Epidermal melanocyte (primary cell): ENCODE measurements at regions not wholly inside any gene's neighbourhood (a gene's known extent, or its start where the extent isn't known, plus 50 kb on each side); places are given as distances from the start of the nearest gene placed in this dataset.

Experiments
- DNase-seq: peaks from one replicate; pipeline ENCODE4 v3.0.0; 2011; ENCODE audit warnings: low spot score; ENCODE audit not compliant: insufficient read length

DNA sequence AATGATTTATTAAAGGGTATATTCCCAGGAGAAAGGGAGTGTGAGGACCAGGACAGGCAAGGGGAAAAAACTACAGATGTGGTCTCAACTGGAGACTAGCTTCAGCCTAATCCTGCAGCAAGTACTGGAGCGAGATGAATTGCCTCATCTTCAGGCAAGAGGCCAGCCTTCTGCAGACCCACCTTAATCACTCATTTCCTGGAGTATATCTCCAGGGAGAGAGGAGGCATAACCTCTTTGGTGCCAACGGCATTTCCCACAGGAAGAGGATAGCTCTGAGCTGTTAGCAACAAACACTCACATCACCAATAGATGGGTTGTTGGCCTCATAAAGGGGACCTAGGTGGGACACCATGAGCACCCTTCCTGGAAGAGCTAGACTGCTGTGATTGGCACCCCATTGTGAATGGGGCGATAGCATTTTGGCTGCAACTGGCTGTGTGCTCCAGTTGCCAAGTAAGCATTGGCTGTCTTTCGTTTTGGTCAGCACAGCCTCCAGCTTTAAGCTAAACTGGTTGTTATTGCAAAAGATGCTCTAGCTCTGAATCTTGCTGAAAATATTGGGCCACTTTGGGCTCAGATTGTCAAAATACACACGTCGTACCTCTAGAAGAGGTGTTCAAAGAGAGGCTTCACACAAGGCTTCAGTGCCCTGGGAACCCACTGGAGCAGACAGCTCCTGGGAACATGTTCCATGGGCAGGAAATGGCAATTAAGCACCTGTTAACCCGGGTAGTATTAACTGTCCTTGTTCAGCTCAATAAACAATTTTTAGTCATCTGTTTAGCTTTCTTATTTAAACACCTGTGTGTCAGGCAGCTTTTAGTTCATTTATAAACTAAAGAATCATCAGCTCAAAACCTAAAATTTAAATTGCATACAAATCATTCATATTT, 314.8 kb upstream of the C1orf87 start:
- no peak for DNase-seq

DNA sequence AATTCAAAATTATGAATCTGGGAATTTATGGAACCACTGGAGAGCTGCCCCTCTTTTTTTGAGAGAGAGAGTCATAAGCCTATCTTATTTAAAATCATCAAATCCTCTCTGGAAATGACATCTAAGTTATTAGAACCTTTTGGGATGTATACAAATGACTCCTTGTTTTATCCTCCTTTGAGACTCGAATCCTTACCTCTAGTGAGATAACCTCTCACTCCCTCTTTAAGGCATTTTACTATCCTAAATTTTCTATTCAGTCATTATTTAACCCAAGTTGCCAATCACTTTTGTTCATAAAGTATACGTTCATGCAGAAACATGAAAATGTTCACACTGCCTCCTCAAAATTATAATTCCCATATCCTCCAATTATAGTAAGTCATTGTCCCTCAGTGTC, 313.6 kb upstream of the C1orf87 start:
- no peak for DNase-seq

- DNase-seq = no peak
Measured at GRCh38 chr1:60386249-60386648, 312.7 kb upstream of the C1orf87 start.

DNA sequence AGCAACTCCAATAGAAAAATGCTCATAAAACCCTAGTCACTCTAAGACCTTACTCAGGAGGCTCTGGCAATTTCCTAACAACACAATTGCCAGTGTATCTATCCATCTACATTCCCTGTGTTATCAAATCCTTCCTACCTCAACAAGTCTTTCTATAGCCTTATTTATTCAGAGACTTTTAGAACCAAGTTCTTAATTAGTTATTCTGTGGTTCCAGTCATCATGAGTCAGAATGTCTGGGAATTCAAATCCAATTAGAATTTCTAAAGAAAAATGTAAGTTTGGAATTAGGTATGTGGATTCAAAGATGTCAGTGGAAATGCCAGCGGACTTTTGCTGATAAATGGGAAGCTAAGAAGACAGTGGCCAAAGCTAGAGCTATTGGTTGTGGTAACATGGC, 302.6 kb upstream of the C1orf87 start:
- no peak for DNase-seq

DNA sequence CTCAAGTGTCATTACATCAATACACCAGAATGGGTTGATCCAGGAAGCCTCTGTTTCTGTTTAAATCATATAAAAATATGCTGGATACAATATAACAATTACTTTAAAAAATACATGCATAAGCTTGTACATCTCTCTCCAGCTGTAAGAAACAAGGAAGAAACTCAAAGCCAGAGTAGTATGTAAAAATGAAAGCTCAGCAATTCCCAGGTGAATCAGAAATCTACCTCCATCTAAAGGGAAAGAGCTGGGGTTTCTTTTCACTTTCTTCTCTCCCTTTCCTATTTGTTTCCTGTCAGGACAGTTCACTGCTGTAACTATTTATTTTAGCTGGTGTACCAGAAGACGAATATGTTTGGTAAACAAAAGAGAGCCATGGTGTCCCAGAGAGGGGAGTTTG, 301.0 kb upstream of the C1orf87 start:
- no peak for DNase-seq

GRCh38 chr1:60367532-60367931, 294.0 kb upstream of the C1orf87 start:
- no peak for DNase-seq

- DNase-seq = no peak
Measured at GRCh38 chr1:60359431-60359830, 285.9 kb upstream of the C1orf87 start.

- DNase-seq = no peak
Measured at GRCh38 chr1:60350531-60350930, 277.0 kb upstream of the C1orf87 start.

- no peak for DNase-seq
Measured at GRCh38 chr1:60348884-60349283, 275.3 kb upstream of the C1orf87 start.

DNA sequence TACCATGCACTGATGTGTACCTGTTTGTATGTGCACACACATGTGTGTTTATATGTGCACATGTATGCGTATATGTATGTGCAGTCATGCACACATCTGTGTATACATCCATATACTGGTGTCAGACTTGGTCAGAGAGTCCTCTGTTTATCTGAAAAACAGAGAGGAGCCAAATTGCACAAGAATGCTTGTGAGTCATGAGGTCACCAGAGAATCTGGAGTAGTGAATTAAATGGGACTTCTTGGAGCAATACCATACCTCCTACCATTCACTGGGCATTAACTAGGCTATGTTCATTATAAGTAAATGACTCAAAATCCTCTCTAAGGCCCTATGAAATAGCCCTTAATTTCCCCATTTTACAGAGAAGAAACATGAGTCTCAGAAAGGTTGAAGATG, 272.1 kb upstream of the C1orf87 start:
- DNase-seq = no peak

DNA sequence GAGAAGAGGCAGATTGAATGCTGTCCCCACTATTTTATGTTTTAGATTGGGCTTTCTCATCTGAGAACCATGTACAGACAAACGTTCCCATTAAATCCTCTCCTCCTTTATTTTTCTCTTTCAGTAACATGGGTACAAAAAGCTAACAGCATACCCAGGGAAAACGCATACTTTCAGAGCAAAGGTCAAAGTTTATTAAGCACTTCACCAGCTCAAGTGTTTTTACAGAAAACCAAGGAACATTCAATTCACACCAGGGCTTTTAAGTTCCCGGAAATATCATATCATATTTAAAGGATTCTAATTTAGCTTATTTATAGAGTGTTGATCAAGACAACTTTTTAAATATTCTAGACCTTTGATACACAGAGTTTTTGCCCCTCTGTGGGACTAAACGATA, 271.5 kb upstream of the C1orf87 start:
- DNase-seq = no peak

GRCh38 chr1:60343736-60344135, 270.2 kb upstream of the C1orf87 start:
- DNase-seq = peak; percentile 30

DNA sequence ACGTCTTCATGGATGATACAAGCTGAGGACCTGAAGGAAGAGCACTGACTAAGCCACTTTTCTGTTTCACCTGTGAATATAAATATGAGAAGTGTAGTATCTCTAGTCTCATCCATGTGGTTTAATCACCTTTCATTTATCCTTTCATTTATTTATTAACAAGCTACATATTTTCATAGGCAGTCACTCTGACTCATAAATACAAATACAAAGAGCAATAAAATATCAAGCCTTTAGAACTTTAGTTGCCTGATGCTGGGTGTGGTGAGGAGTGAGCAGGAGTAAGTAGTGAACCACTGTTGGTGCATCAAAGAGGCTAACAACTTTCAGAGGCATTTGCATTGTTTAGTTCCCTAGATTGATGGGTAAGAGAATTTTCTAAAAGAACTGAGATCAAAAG, 269.0 kb upstream of the C1orf87 start:
- no peak for DNase-seq

DNA sequence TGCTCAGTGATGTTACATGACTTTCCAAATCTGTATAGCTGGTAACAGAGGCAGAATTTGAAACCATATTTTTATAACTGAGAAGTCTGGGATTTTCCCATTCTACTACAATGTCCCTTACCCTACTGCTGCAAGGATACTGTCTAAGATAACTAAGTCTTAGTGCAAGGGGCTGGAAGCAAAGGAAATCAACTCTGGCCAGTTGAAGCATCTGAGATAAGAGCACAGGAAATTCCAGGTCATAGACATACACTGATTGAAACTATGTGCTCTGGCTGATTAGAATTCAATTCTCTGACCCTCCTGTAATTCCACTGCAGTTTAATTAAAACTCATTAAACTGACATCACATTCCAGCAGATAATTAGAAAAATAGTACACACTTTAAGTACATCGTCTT, 267.7 kb upstream of the C1orf87 start:
- DNase-seq = no peak

- DNase-seq = no peak
Measured at GRCh38 chr1:60331647-60332046, 258.1 kb upstream of the C1orf87 start.

GRCh38 chr1:60329651-60330050, 256.1 kb upstream of the C1orf87 start:
- DNase-seq = no peak

DNA sequence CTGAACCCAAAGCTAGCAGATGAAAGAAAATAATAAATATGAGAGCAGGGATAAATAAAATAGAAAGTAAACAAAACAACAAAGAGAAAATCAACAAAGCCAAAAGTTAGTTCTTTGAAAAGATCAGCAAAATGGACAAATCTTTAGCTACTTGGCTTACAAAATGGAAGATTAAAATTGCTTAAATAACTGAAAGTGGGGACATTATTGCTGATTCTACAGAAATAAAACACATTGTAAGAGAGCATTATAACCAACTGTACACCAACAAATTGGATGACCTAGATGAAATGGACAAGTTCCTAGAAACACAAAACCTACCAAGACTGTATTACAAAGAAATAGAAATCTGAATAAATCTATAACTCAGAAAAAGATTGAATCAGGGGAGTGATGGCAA, 238.3 kb upstream of the C1orf87 start:
- DNase-seq = no peak

DNA sequence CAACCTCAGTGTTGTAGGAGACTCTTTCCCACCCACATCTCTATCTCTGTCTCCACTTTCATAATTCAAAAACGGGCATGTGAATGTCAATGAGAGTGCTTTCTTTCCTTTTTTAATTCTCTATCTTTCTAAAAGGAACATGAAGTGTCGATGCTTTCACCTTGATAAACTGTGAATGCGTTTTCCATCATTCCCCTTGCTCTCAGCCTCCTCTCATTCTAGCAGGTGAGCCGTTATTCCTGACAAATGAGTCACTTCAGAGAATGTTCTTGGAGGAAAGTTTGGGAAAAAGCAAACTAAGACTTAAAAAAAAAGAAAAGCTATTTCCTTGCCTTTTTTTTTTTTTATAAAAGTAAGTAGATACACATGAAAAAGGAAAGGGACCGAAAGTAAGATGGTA, 226.0 kb upstream of the C1orf87 start:
- no peak for DNase-seq

- DNase-seq = no peak
Measured at GRCh38 chr1:60298290-60298689, 224.7 kb upstream of the C1orf87 start.

DNA sequence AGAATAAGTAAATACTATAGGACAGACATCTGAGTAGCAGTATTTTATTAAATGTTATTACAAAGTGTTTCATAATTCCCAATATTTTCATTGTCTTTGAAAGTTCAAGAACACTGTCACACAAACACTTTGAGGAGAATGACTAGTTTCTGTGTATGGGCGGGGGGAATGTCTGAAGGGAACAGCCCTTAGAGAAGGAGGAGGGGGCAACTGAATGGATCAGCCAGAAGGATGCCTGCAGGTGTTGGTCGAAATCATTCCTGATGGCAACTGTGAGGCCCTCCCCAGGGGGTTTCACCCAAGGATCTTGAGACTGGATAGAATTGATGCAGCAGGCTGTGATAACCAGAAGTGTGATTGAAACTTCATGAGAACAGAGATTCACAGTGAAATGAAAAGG, 223.2 kb upstream of the C1orf87 start:
- DNase-seq = no peak

- DNase-seq = no peak
Measured at GRCh38 chr1:60292140-60292539, 218.6 kb upstream of the C1orf87 start.

- DNase-seq = no peak
Measured at GRCh38 chr1:60290393-60290792, 216.8 kb upstream of the C1orf87 start.

DNA sequence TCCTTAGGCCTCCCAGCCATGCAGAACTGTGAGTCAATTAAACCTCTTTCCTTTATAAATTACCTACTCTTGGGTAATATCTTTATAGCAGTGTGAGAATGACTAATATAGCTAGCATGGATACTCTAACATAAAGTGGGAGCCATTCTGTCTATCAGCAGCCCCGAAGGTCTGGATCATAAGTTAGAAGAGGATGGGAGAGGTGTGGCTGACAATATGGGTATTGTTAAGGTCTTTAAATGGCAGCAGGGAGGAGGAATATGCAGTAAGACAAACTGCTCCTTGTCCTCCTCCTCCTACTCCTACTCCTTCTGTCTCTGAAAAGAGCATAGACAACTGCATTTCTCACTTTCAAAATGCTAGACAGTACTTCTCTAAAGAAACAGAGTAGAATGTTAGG, 214.0 kb upstream of the C1orf87 start:
- no peak for DNase-seq

DNA sequence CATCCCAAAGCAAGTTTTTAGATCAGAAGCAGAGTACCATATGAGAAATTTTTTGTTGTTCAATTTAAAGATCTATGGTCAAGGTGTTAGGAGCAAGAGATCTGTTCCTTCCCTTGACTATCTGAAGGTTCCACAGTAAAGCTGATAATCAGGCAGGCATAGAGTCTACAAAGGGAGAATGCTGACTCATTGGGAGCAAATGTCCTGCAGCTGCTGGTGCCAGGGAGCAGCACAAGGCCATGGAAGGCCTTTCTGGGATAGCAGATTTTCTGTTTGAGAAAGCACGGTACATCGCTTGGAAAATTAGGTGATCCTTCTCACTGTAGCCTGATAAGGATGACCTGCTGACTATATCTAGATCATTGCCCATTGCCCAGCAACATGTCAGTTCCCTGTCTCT, 210.1 kb upstream of the C1orf87 start:
- DNase-seq = no peak
